ENCODE measurements at regions not wholly inside any gene's neighbourhood (a gene's known extent, or its start where the extent isn't known, plus 50 kb on each side); places are given as distances from the start of the nearest gene placed in this dataset.

DNA sequence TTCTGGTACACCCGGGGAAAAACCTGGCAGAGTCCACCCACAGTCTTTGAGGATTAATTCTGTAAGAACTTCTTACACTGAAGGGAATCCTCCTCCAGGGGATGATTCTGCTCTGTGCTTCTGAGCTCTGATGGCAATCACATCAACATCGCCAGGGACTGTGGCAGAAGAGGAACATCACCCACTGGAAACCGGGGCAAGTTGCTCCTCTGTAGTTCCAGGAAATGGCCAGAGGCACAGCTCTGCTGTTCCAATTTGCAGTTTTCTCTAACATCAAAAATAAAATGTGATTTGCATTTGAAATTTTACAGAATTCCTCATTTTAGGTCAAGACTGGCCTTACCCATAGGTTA lies 207.6 kb downstream of the DAD1 start:
- intact Hi-C loops (cut with DNase I): no loop called here
- Histone ChIP-seq H3K4me1 (replicated peaks in 1 of 2) (no peaks in the 10 kb centered on the region), H3K36me3 (replicated peaks in 1 of 2) (no peaks in the 10 kb centered on the region), H3K27me3 (peaks cover 3% of the 10 kb centered on the region), H3K4me3 (no peak overlapping the region), H3K9me3 (replicated peaks in 1 of 3) (no peaks in the 10 kb centered on the region), H3K27ac (no peak overlapping the region)
- no peak for TF ChIP-seq POLR2A (IDR thresholded peaks at IDR 0.05)
- TF ChIP-seq, protein P1, sequence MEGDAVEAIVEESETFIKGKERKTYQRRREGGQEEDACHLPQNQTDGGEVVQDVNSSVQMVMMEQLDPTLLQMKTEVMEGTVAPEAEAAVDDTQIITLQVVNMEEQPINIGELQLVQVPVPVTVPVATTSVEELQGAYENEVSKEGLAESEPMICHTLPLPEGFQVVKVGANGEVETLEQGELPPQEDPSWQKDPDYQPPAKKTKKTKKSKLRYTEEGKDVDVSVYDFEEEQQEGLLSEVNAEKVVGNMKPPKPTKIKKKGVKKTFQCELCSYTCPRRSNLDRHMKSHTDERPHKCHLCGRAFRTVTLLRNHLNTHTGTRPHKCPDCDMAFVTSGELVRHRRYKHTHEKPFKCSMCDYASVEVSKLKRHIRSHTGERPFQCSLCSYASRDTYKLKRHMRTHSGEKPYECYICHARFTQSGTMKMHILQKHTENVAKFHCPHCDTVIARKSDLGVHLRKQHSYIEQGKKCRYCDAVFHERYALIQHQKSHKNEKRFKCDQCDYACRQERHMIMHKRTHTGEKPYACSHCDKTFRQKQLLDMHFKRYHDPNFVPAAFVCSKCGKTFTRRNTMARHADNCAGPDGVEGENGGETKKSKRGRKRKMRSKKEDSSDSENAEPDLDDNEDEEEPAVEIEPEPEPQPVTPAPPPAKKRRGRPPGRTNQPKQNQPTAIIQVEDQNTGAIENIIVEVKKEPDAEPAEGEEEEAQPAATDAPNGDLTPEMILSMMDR (IDR thresholded peaks at IDR 0.05): no peak
- DNase-seq: no peak
- WGBS, 4 donors: 59 to 74% (median 72%) methylated on average over 3 of the region's 3 CpGs

- WGBS, 4 donors: 73 to 86% (median 78%) methylated on average over 5 of the region's 5 CpGs
- H3K27me3 ChIP-seq: no peaks in the 10 kb centered on the region
- no peaks in the 10 kb centered on the region for H3K36me3 ChIP-seq (replicated peaks in 1 of 2)
- DNase-seq: no peak
- H3K27ac ChIP-seq: no peak overlapping the region
- no peak overlapping the region for H3K4me3 ChIP-seq
- no peaks in the 10 kb centered on the region for H3K4me1 ChIP-seq (replicated peaks in 1 of 2)
- no peaks in the 10 kb centered on the region for H3K9me3 ChIP-seq (replicated peaks in 1 of 3)
- TF ChIP-seq, protein P1 (IDR thresholded peaks at IDR 0.05): no peak
- TF ChIP-seq POLR2A (IDR thresholded peaks at IDR 0.05): no peak
- intact Hi-C loops (cut with DNase I): no loop called here
Measured at GRCh38 chr14:22380571-22381407, 208.2 kb downstream of the DAD1 start.

DNA sequence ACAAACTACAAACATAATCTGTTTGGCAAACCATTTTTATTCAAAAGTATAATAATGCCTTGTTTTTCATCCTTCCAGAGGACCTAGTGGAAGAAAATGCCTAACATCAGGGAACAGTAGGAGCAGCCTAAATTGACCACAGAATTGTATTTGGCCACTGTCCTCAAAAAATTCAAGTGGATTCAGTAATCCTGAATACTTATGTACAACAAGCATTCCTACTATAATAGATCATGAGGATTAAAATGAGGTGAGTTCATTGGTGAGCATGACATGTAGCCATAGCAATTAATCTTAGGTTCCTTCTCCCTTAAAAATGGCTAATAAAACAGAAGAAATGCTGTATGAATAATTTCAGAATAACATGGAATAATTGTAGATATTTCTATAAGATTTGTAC lies 209.3 kb downstream of the DAD1 start:
- intact Hi-C loops (cut with DNase I): loop anchor here in 1 of 2 donors (5.0 kb wide), 1 partner anchor 62 kb away; no protein-coding TSS in a partner anchor
- H3K27me3 ChIP-seq: no peaks in the 10 kb centered on the region

DNA sequence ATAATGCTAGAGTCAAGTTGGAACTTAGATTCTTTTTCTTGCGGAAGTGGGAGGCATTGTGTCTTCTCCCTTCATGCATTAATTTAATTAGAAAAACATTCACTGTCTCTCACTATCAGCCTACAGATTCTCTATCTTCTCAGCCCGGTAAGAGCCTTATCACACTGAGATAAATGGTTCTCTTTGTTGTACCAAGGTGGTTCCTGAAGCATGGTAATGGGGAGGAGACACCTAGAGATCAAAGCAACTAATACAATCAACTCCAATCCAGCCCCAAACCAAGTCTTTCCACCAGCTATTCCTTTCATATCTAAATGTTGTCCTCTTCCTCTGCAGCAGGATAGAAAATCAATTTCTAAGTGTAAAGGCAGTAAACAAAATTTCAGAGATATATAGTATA lies 210.8 kb downstream of the DAD1 start:
- no peak for DNase-seq
- no peak overlapping the region for H3K27ac ChIP-seq
- H3K9me3 ChIP-seq (replicated peaks in 1 of 3): no peaks in the 10 kb centered on the region
- no peak overlapping the region for H3K4me3 ChIP-seq
- no peaks in the 10 kb centered on the region for H3K27me3 ChIP-seq
- TF ChIP-seq, protein P1 (IDR thresholded peaks at IDR 0.05): no peak
- TF ChIP-seq POLR2A (IDR thresholded peaks at IDR 0.05): no peak
- 47 to 60% (median 54%) methylated on average over 2 of the region's 2 CpGs for WGBS, 4 donors
- intact Hi-C loops (cut with DNase I): loop anchor here in 1 of 2 donors (5.0 kb wide), 1 partner anchor 61 kb away; no protein-coding TSS in a partner anchor
- H3K4me1 ChIP-seq (replicated peaks in 1 of 2): no peaks in the 10 kb centered on the region
- no peaks in the 10 kb centered on the region for H3K36me3 ChIP-seq (replicated peaks in 1 of 2)

More for the DNA sequence above, 209.3 kb downstream of the DAD1 start:
- H3K36me3 ChIP-seq (replicated peaks in 1 of 2): no peaks in the 10 kb centered on the region
- no peak for DNase-seq
- no peak for TF ChIP-seq POLR2A (IDR thresholded peaks at IDR 0.05)
- TF ChIP-seq, protein P1 (IDR thresholded peaks at IDR 0.05): no peak
- no peak overlapping the region for H3K4me3 ChIP-seq
- H3K9me3 ChIP-seq (replicated peaks in 1 of 3): no peaks in the 10 kb centered on the region
- H3K27ac ChIP-seq: no peak overlapping the region
- H3K4me1 ChIP-seq (replicated peaks in 1 of 2): no peaks in the 10 kb centered on the region

All from adrenal gland (tissue), 9 donors.